ENCODE measurements at regions not wholly inside any gene's neighbourhood (a gene's known extent, or its start where the extent isn't known, plus 50 kb on each side); places are given as distances from the start of the nearest gene placed in this dataset.

DNA sequence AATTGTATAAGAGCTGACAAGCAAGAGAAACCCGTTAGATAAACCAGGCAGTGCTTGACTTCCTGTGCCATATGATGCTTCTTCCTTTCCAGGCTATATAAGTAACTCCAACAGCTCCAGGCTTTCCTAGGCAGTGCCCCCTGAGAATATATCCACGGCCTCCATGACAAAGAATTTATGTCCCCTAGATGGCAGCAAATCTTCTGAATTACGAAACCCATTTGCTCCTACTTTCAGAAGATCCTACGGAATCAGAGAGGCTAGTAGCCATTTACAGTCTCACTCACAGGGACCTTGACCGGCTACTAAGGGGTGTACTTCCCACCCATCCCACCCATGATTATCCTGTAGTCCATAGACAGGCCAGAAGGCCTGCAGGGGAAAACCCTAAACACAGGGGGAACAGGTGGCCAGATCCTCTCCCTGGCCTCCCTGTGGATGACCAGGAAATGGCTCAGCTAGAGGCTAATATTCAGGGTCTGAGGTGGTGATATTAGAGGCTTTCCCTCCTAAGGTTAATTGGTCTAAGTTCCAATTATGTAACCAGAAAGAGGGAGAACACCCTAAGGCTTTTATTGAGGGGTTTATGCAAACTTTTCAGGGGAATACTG lies 77.2 kb upstream of the DCD start (continued):
- TF ChIP-seq RBBP5 (IDR thresholded peaks at IDR 0.05; ENCODE audit: borderline replicate concordance, low read depth, low read length) = no peak
- TF ChIP-seq, protein P1, sequence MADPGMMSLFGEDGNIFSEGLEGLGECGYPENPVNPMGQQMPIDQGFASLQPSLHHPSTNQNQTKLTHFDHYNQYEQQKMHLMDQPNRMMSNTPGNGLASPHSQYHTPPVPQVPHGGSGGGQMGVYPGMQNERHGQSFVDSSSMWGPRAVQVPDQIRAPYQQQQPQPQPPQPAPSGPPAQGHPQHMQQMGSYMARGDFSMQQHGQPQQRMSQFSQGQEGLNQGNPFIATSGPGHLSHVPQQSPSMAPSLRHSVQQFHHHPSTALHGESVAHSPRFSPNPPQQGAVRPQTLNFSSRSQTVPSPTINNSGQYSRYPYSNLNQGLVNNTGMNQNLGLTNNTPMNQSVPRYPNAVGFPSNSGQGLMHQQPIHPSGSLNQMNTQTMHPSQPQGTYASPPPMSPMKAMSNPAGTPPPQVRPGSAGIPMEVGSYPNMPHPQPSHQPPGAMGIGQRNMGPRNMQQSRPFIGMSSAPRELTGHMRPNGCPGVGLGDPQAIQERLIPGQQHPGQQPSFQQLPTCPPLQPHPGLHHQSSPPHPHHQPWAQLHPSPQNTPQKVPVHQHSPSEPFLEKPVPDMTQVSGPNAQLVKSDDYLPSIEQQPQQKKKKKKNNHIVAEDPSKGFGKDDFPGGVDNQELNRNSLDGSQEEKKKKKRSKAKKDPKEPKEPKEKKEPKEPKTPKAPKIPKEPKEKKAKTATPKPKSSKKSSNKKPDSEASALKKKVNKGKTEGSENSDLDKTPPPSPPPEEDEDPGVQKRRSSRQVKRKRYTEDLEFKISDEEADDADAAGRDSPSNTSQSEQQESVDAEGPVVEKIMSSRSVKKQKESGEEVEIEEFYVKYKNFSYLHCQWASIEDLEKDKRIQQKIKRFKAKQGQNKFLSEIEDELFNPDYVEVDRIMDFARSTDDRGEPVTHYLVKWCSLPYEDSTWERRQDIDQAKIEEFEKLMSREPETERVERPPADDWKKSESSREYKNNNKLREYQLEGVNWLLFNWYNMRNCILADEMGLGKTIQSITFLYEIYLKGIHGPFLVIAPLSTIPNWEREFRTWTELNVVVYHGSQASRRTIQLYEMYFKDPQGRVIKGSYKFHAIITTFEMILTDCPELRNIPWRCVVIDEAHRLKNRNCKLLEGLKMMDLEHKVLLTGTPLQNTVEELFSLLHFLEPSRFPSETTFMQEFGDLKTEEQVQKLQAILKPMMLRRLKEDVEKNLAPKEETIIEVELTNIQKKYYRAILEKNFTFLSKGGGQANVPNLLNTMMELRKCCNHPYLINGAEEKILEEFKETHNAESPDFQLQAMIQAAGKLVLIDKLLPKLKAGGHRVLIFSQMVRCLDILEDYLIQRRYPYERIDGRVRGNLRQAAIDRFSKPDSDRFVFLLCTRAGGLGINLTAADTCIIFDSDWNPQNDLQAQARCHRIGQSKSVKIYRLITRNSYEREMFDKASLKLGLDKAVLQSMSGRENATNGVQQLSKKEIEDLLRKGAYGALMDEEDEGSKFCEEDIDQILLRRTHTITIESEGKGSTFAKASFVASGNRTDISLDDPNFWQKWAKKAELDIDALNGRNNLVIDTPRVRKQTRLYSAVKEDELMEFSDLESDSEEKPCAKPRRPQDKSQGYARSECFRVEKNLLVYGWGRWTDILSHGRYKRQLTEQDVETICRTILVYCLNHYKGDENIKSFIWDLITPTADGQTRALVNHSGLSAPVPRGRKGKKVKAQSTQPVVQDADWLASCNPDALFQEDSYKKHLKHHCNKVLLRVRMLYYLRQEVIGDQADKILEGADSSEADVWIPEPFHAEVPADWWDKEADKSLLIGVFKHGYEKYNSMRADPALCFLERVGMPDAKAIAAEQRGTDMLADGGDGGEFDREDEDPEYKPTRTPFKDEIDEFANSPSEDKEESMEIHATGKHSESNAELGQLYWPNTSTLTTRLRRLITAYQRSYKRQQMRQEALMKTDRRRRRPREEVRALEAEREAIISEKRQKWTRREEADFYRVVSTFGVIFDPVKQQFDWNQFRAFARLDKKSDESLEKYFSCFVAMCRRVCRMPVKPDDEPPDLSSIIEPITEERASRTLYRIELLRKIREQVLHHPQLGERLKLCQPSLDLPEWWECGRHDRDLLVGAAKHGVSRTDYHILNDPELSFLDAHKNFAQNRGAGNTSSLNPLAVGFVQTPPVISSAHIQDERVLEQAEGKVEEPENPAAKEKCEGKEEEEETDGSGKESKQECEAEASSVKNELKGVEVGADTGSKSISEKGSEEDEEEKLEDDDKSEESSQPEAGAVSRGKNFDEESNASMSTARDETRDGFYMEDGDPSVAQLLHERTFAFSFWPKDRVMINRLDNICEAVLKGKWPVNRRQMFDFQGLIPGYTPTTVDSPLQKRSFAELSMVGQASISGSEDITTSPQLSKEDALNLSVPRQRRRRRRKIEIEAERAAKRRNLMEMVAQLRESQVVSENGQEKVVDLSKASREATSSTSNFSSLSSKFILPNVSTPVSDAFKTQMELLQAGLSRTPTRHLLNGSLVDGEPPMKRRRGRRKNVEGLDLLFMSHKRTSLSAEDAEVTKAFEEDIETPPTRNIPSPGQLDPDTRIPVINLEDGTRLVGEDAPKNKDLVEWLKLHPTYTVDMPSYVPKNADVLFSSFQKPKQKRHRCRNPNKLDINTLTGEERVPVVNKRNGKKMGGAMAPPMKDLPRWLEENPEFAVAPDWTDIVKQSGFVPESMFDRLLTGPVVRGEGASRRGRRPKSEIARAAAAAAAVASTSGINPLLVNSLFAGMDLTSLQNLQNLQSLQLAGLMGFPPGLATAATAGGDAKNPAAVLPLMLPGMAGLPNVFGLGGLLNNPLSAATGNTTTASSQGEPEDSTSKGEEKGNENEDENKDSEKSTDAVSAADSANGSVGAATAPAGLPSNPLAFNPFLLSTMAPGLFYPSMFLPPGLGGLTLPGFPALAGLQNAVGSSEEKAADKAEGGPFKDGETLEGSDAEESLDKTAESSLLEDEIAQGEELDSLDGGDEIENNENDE (IDR thresholded peaks at IDR 0.05; ENCODE audit: insufficient replicate concordance, low read length) = no peak
- no peak for TF ChIP-seq TCF12 (IDR thresholded peaks at IDR 0.05; ENCODE audit: low read depth, low read length)
- TF ChIP-seq RFX5 (IDR thresholded peaks at IDR 0.05; ENCODE audit: borderline replicate concordance, low read depth, low read length) = no peak
- TF ChIP-seq, protein P2, sequence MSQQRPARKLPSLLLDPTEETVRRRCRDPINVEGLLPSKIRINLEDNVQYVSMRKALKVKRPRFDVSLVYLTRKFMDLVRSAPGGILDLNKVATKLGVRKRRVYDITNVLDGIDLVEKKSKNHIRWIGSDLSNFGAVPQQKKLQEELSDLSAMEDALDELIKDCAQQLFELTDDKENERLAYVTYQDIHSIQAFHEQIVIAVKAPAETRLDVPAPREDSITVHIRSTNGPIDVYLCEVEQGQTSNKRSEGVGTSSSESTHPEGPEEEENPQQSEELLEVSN (IDR thresholded peaks at IDR 0.05) = no peak
- TF ChIP-seq, protein P3, sequence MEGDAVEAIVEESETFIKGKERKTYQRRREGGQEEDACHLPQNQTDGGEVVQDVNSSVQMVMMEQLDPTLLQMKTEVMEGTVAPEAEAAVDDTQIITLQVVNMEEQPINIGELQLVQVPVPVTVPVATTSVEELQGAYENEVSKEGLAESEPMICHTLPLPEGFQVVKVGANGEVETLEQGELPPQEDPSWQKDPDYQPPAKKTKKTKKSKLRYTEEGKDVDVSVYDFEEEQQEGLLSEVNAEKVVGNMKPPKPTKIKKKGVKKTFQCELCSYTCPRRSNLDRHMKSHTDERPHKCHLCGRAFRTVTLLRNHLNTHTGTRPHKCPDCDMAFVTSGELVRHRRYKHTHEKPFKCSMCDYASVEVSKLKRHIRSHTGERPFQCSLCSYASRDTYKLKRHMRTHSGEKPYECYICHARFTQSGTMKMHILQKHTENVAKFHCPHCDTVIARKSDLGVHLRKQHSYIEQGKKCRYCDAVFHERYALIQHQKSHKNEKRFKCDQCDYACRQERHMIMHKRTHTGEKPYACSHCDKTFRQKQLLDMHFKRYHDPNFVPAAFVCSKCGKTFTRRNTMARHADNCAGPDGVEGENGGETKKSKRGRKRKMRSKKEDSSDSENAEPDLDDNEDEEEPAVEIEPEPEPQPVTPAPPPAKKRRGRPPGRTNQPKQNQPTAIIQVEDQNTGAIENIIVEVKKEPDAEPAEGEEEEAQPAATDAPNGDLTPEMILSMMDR (IDR thresholded peaks at IDR 0.05; ENCODE audit: control extremely low read depth in 1 of 3, insufficient read depth in 1 of 3, low read depth in 1 of 3, low read length in 3 of 3) = peak in 2 of 3 experiments; percentile 50 to 56; a peak in 3 of 4 replicates
- TF ChIP-seq BRCA1 (IDR thresholded peaks at IDR 0.05; ENCODE audit: low read depth, low read length) = no peak
- peak; percentile 69; the same call in 1 of the 2 replicates for TF ChIP-seq CEBPB (IDR thresholded peaks at IDR 0.05; ENCODE audit: low read depth, low read length)
